GM19395 (cell line): ENCODE measurements at regions not wholly inside any gene's neighbourhood (a gene's known extent, or its start where the extent isn't known, plus 50 kb on each side); places are given as distances from the start of the nearest gene placed in this dataset.
A peak's percentile ranks its signal among the peaks of the same experiment; 100 is the strongest.
"Not testable (repeated sequence)": the region's sequence is repeated elsewhere in the genome, so short reads cannot be mapped to it uniquely, and the experiment has no call there.

Experiments used
- ATAC-seq: cut with Tn5 transposase; IDR thresholded peaks from one replicate; pipeline ENCODE4 v1.9.1; 2021; ENCODE audit warnings: mild to moderate bottlenecking, moderate library complexity; ENCODE audit not compliant: unreplicated experiment

DNA sequence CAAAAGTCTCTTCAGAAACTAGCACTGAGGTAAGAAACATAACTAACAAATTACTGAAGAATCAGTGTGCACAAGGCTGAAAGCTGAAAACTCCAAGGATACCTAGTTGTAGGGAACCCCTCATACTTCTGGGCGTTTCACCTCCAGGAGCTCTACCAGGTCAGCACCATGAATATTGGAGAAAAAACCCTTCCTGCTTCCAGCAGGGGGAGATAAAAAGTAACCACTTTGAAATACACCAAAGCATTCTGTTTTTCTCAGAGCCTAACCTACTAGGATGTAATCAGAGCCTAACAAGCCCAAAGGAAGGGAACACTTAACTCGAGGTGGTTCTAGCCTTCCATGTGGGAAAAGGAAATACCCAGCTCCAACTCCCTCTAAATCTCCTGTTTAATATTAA is 175.8 kb upstream of the MME start:
- ATAC-seq = peak; percentile 52

DNA sequence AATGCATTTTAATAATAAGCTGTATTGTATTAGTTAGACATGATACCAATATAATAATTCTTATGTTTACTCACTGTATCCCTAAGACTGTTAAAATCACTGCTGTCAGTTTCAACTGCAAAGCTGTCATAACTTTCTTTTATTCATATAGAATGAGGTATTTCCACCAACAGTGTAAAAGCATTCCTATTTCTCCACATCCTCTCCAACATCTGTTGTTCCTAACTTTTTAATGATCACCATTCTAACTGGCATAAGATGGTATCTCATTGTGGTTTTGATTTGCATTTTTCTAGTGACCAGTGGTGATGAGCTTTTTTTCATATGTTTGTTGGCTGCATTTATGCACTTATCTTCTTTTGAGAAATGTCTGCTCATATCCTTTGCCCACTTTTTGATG is 177.6 kb upstream of the MME start:
- not testable (repeated sequence) for ATAC-seq

- no peak for ATAC-seq
Observed at GRCh38 chr3:154901278-154901677, 178.8 kb upstream of the MME start.

DNA sequence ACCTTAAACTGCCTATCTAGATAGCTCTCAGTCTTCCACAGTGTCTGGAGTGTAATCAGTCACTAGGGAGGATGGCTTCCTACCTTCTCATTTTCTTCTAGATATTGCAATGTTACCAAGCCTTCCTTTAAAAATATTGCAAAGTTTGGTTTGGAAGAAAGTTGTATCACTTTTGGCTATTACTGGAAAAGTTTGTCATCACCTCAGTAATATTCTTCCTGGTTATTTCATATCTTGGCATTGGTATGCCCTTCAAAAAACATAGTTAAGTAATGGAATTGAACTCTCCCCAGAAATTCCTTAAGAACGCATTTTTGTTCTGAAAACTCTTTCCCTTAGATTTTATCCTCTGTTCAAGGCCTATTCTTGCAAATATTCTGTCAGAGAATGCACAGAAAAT is 179.3 kb upstream of the MME start:
- ATAC-seq = no peak

- ATAC-seq = no peak
Observed at GRCh38 chr3:154898916-154899315, 181.2 kb upstream of the MME start.

DNA sequence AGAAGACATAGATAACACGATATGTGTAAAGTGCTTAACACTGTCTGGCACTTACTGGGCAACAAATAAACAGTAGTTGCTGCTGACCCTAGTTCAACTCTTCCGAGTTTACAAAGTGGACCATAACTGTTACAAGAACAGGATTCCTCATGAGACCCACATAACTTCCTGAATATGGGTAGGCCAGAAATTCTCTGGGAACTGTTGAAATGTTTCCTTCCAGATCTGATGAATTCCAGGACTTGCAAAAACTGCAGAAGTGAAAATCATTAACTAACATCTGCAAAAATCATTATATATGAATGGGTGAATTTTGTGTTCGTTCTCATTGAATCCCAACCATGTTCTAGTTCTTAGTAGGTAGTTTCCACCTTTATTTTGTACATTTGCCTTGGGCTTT is 181.7 kb upstream of the MME start:
- no peak for ATAC-seq

DNA sequence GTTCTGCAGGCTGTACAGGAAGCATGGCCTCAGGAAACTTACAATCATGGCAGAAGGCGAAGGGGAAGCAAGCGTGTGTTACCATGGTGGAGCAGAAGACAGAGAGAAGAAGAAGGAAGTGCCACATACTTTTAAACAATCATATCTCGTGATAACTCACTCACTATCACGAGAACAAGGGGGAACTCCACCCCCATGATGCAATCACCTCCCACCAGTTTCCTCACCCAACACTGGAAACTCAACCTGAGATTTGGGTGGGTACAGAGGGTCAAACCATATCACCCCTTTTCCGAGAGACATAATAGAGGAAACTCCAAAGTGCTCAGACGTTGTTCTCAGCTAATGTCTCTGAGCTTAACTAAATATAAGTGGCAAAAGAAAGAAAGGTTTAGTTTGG is 186.3 kb upstream of the MME start:
- ATAC-seq = no peak

DNA sequence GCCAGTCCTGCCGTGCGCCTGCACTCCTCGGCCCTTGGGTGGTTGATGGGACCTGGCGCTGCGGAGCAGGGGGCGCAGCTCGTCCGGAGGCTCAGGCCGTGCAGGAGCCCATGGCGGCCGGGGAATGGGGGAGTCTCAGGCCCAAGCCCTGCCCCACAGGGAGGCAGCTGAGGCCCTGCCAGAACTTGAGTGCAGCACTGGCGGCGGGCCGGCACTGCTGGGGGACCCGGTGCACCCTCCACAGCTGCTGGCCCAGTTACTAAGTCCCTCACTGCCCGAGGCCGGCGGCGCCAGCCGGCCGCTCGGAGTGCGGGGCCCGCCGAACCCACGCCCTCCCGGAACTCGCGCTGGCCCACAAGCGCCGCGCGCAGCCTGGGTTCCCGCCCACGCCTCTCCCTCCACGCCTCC is 190.9 kb upstream of the MME start:
- no peak for ATAC-seq

DNA sequence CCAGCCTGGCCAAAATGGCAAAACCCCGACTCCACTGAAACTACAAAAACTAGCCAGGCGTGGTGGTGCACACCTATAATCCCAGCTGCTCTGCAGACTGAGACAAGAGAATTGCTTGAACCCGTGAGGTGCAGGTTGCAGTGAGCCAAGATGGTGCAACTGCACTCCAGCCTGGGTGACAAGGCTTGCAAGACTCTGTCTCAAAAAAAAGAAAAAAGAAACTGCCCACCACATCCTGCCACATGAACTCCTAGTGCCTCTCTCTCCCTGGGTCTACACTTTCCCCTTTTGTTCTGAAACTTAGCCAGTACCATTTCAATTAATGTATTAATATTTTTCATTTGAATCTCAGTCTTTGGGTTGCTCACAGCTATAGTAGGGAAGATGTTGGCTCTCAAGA is 192.2 kb upstream of the MME start:
- ATAC-seq = no peak

DNA sequence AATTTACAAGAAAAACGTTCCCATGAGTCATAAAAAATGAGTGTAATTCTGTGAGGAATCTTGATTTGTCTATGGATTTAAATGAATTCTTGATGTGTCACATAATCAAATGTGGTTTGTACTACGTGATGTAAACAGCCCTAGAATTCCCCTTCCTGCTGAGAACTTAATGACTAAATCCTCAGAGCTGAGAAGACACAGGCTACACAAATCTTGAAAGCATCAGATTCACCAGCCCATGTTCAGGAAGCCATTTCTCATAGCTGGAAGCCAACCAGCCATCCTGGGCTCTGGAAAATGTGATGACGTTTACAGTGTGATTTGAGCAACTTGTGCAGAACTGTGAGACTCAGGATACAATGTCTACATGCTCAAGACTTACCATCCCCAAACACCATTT is 193.7 kb upstream of the MME start:
- no peak for ATAC-seq

- ATAC-seq = no peak
Observed at GRCh38 chr3:154885418-154885817, 194.7 kb upstream of the MME start.

DNA sequence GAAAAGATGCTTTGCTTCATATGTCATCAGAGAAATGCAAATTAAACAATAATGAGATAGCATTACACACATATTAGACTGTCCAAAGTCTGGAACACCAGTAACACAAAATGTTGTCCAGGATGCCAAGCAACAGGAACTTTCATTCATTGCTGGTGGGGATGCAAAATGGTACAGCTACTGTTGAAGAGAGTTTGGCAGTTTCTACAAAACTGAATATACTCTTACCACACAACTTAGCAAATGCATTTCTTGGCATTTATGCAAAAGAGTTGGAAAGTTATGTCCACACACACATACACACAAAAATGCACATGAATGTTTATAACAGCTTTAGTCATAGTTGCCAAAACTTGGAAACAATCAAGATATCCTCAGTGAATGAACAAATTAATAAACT is 195.2 kb upstream of the MME start:
- no peak for ATAC-seq

DNA sequence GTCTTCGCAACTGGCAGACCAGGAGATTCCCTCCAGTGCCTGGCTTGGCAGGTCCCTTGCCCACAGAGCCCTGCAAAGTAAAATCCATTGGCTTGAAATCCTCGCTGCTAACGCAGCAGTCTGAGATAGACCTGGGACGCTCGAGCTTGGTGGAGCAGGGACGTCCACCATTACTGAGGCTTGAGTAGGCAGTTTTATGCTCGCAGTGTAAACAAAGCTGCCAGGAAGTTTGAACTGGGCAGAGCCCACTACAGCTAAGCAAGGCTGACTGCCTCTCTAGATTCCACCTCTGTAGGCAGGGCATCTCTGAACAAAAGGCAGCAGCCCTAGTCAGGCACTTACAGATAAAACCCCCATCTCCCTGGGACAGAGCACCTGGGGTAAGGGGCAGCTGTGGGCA is 205.0 kb upstream of the MME start:
- ATAC-seq = no peak

GRCh38 chr3:154872696-154873095 is 207.4 kb upstream of the MME start:
- no peak for ATAC-seq

DNA sequence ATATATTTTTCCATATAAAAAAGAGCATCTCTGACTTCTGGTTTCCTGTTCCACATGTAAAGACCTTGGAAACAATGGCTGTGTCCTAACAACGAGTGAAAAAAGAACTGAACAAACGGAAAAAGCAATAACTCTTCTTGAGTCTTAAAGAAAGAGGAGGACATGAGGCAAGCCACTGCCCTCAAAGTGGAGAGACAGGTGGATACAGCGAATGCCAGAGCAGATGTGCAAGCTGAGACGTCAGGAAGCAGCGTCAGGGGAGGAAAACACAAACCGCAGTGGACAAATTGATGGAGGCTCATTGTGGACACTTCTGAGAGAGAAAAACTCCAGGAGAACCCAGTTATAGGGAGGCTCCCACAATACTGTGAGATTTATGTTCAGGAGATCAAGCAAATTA is 208.0 kb upstream of the MME start:
- no peak for ATAC-seq

DNA sequence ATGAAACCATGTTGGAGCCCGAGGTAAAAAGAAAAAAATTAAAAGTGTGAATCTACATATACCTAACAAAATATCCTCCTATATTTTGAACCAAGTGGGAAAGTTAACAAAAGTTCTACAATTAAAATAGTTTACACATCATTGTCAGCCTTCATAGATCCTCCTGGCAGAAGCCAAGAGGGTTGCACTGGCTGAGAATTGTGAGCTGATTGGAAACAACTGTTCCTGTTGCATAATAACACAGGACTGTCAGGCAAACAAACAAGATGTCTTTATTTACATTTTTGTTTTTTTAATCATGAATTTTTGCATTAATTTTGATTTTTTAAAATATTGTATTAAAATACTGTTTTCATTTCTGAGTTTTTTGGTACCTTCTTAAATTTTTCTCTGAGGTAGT is 215.2 kb upstream of the MME start:
- ATAC-seq = no peak

DNA sequence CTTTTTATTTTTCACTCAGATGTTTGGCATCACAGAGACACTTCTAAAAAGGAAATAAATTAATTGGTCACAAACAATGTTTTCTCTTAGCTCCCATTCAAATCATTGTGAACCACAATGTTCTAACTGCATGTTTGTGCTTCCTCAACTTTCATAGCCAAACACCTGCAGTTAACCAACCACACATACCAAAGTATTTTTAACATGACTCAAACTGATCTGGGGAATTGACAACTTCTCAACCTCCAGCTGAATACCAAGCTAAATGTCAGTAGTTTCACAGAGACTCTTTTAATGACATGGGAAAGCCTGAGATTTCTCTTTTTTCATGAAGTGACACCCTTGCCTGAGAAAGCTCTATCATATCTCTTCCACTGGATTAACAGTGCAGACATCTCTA is 217.9 kb upstream of the MME start:
- ATAC-seq = no peak

- not testable (repeated sequence) for ATAC-seq
Observed at GRCh38 chr3:154852998-154853397, 227.1 kb upstream of the MME start.

- no peak for ATAC-seq
Observed at GRCh38 chr3:154852515-154852914, 227.6 kb upstream of the MME start.

- ATAC-seq = no peak
Observed at GRCh38 chr3:154851644-154852043, 228.5 kb upstream of the MME start.

GRCh38 chr3:154850921-154851320 is 229.2 kb upstream of the MME start:
- no peak for ATAC-seq

- no peak for ATAC-seq
Observed at GRCh38 chr3:154849408-154849807, 230.7 kb upstream of the MME start.

GRCh38 chr3:154844863-154845262 is 235.3 kb upstream of the MME start:
- ATAC-seq = no peak

- ATAC-seq = no peak
Observed at GRCh38 chr3:154843647-154844046, 236.5 kb upstream of the MME start.
